ENCODE measurements at regions not wholly inside any gene's neighbourhood (a gene's known extent, or its start where the extent isn't known, plus 50 kb on each side); places are given as distances from the start of the nearest gene placed in this dataset.

GRCh38 chr11:112902361-112903011 lies 58.7 kb upstream of the NCAM1 start:
- no peaks in the 10 kb centered on the region for H3K9me3 ChIP-seq (ENCODE audit: low read length)
- no TSS peak for BruUV-seq (replicated peaks)
- no peak overlapping the region for H2AFZ ChIP-seq (ENCODE audit: low read length)
- intact Hi-C loops (cut with micrococcal nuclease; ENCODE audit: unreplicated experiment): no loop called here
- ATAC-seq: no peak
- no peak for FAIRE-seq
- H3K27me3 ChIP-seq (ENCODE audit: control insufficient read depth in 1 of 2, insufficient read depth in 2 of 2, low read length in 2 of 2): no peaks in the 10 kb centered on the region
- CTCF ChIA-PET (ENCODE audit: low intra/inter-chr PET ratio, low total read pairs): no interaction called here
- POLR2A ChIA-PET: no interaction called here
- DNase-seq (ENCODE audit: low spot score): no peak
- WGBS (ENCODE audit: low lambda C conversion rate): 2% methylated on average over 2 of the region's 2 CpGs
- no peak for TF ChIP-seq ZNF446 (CRISPR knock-in tag; IDR thresholded peaks at IDR 0.05)
- no peak for TF ChIP-seq NPAS2 (CRISPR knock-in tag; IDR thresholded peaks at IDR 0.05; ENCODE audit: borderline replicate concordance)
- no peak for TF ChIP-seq FUBP1 (CRISPR knock-in tag; IDR thresholded peaks at IDR 0.05; ENCODE audit: borderline replicate concordance)
- TF ChIP-seq ZNF468 (CRISPR knock-in tag; IDR thresholded peaks at IDR 0.05): no peak
- TF ChIP-seq ELF4 (CRISPR knock-in tag; IDR thresholded peaks at IDR 0.05; ENCODE audit: borderline replicate concordance): no peak
- no peak for TF ChIP-seq ZNF235 (CRISPR knock-in tag; IDR thresholded peaks at IDR 0.05; ENCODE audit: borderline replicate concordance)
- TF ChIP-seq KDM2A (CRISPR knock-in tag; IDR thresholded peaks at IDR 0.05; ENCODE audit: borderline replicate concordance, low read depth): no peak
- no peak for TF ChIP-seq SMYD3 (CRISPR knock-in tag; IDR thresholded peaks at IDR 0.05)
- TF ChIP-seq MTA1 (CRISPR knock-in tag; IDR thresholded peaks at IDR 0.05; ENCODE audit: borderline replicate concordance): no peak
- no peak for TF ChIP-seq ZNF121 (CRISPR knock-in tag; IDR thresholded peaks at IDR 0.05)
- TF ChIP-seq BRCA1 (CRISPR knock-in tag; IDR thresholded peaks at IDR 0.05): no peak
- no peak for TF ChIP-seq HOMEZ (CRISPR knock-in tag; IDR thresholded peaks at IDR 0.05; ENCODE audit: low read depth)
- TF ChIP-seq PCBP1 (IDR thresholded peaks at IDR 0.05; ENCODE audit: borderline replicate concordance, low read depth, low read length): no peak
- in situ Hi-C loops (cut with HindIII; ENCODE audit: extremely low pct_ligation_motif_present, low pct_unique_long_range_greater_than_20kb): no loop called here
- H4K20me1 ChIP-seq (ENCODE audit: insufficient read depth, low read length): no peaks in the 10 kb centered on the region
- H3K4me1 ChIP-seq (ENCODE audit: insufficient read depth, low read length): no peaks in the 10 kb centered on the region
- no peak overlapping the region for H3K9ac ChIP-seq (ENCODE audit: insufficient read depth, low read depth, low read length)
- no peak overlapping the region for H3K27ac ChIP-seq (ENCODE audit: extremely low read length, insufficient read depth, low read length)
- H3K79me2 ChIP-seq (ENCODE audit: insufficient read depth, low read length): no peaks in the 10 kb centered on the region
- no peak overlapping the region for H3K4me2 ChIP-seq (ENCODE audit: low read depth, low read length)
- no peak overlapping the region for H3K4me3 ChIP-seq (replicated peaks in 1 of 3; ENCODE audit: insufficient read depth in 1 of 3, low read depth in 2 of 3, low read length in 3 of 3)
- H3K36me3 ChIP-seq (replicated peaks in 1 of 2; ENCODE audit: control insufficient read depth in 1 of 2, insufficient read depth in 2 of 2, low read length in 2 of 2): no peaks in the 10 kb centered on the region

Data from HepG2 (cell line).